Activated T-cell treated with anti-CD3 and anti-CD28 coated beads for 1 hour (primary cell): ENCODE measurements at regions not wholly inside any gene's neighbourhood (a gene's known extent, or its start where the extent isn't known, plus 50 kb on each side); places are given as distances from the start of the nearest gene placed in this dataset.
A peak's percentile ranks its signal among the peaks of the same experiment; 100 is the strongest.

Experiments
- DNase-seq: peaks from one replicate; pipeline ENCODE4 v3.0.0-alpha.2; 2020; ENCODE audit warnings: low read depth

DNA sequence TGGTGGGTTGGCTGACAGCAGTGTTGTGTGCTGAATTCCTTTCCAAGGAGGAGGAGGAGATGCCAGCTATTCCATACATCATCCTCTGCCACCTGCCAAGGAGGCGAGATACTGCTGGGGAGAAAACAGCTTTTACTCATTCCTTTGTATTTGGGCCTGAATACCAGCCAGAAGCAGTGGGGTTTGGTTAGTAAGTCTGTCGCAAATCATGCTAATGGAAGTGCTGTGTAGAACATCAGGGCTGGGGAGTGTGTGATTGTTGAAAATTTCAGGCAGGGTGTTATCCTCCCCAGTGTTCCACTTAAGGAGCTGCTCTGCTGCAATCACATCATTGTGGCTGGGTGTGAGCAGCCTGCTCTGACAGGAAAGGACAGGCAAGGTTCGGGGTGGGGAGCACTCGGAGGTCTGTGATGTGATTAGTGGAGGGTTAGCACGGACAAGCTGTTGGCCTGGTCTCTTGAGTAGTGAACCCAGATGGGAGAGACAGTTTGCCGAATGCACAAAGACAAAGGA, 128.2 kb upstream of the DLX2 start:
- no peak for DNase-seq

DNA sequence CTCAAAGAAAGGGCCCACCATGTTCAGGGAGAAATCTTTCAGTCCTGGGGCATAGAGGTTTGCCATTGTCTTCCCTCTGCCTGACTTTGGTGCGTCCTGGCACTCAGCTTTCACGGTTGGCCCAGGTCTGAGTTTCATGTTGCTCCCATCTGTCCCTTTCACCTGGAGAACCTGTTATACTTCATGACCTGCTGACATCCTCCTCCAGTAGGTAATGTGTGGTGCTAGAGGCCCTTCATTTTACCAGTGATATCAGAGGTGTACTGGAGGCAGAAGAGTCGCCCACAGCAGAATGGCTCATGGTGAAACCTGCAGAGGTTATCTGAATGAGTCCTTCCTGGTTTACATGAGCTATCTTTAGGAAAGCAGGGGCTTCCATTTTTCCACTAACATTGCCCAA, 128.8 kb upstream of the DLX2 start:
- DNase-seq: no peak

DNA sequence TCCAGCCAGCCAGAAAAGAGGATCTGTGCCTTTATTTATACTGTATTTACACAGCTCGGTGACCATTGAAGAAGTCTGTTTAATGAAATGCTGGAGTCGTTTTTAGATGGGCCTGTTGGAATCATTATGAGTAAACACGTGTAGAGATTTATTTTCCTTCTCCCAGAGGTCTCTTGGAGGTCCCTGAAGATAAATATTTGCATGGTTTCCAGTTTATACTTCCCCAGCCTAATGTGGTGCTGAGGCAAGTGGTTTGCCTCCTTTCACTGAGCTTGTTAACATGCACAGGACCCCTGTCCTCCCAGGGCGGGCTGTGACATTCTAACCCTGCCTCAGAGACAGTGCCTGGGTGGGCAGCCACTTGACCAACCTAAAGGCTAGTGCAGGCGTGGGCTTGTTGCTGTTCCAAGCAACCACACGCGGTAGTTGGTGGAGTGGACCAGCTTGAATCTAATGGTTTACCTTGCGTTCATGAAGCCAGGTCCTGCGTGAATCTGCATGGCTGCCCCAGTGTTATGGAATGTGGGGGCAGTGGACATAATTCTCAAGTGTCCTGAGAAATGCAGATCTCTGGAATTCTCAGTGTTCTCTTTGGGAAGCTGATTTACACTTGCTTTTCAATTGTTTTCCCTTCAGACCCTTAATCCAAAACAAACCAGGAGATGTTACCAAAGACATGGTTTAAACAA, 130.2 kb upstream of the DLX2 start:
- no peak for DNase-seq

DNA sequence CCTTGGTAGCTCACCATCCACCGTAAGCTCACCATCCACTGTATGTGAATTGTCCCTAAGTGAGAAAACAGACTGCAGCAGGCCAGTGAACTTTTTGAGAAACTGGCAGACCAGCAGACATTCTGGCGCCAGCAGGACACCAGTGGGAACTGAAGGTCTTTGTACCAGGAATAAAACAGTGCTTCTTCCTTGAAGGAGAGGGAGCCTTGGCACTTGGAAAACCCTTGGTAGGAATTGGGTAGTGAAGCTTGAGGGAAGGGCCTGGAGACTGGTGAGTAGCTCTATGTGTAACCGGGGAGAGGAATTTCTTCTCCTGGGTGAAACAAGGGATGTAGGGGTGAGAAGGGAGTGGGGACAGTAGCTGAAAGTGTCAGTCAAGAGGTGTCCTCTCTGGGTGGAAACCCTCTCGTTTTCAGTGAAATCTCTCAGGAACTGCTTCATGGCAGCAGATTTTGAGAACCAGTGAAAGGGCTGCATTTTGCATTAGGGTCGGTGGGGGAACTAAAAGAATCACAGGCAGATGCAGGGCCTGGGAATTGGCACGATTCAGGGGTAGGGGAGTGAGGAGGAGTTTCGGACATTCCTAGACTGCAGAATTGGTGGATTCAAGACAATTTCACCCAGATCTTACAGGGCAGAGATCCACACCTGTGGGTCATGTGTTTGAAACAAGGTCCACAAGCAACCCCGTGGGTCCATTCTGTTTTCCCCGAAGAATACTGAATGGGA, 131.5 kb upstream of the DLX2 start:
- DNase-seq: no peak

DNA sequence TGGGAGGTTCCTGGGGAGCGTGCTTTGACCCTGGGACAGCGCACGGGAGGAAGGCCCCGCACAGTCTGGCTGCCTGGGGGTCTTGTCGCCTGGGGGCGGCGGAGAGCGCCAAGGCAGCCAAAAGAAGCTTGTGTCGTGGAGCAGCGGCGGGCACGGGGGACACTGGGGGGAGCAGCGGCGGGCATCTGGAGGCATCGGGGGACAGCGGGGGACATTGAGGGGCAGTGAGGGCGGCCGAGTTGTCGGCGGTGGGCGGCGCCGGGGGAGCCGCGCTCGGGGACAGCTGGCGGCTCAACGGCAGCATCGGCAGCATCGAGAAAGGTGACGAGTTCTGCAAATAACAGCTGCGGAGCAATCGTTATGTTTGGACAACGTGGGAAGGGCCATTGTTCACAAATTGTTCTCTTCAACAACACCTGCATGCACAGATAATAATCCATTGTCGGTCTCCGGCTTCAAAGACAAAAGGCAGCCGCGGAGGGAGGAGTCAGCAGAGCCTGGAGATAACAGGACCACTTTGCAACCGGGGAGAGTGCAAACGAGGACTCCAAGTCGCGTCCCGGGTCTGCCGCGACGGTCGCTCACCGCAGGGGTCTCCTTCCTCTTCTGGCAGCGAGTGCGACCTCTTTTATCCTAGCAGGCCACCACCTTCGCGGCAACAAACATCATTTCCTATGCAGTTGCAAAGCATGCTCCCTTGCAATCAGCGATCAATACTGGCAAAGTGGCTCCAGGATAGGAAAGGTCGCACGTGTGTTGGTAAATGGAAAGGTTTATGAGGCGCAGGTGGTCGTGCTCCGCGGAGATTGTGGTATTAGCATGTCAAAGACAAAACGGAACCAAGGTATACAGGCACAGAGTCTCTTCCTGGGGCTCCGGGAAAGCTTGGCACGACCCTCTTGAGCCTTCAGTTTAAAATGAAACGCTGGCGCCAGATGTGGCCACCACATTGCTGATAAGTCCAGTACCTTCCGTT, 132.3 kb upstream of the DLX2 start:
- DNase-seq: peak; percentile 25

DNA sequence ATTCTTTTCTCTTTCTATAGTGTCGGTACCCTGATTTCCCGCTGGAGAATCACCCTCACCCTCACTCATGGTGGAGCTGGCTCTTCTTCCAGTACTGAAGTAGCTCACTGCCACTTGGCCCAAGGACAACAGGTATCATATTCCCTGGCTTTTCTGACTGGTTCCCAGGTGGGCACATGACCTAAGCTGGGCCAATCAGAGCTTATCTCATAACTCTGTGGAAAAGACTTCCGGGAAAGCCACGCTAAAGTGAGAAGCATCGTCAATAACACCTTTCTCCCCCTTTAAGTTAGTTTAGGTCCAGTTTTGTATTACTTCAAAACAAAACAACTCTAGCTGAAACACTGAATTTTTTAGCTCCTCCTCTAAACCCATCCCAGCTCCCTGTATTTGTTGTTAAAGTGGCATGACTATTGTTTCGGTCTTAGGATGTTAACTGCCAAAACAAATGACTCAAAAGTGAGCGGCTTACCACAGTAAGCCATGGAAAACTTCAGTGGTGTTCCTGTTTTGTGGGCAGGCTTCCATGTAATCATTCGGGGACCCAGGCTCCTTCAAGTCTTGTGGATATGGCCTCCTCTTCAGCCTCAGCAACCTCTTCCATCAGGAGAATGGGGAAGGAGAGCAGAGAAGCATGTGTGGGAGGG, 137.4 kb upstream of the DLX2 start:
- DNase-seq: no peak

DNA sequence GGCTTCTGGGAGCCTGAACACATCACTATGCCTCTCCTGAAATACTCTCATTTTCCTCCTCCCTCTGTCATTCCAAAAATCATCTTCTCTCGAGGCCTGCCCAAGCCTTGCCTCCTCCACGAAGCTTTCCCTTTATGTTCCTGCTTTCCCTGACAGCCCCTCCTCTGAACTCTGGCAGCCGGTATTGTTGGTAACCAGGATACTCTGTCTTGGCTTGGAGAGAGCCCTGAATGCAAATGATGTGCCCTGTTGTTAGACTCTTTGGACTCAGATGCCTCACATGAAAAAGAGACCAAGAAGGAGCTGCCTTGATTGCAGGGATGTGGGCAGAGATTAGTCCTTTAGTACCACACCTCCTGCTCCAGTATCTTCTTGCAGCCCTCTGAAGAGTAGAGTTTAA, 138.5 kb upstream of the DLX2 start:
- DNase-seq: no peak

DNA sequence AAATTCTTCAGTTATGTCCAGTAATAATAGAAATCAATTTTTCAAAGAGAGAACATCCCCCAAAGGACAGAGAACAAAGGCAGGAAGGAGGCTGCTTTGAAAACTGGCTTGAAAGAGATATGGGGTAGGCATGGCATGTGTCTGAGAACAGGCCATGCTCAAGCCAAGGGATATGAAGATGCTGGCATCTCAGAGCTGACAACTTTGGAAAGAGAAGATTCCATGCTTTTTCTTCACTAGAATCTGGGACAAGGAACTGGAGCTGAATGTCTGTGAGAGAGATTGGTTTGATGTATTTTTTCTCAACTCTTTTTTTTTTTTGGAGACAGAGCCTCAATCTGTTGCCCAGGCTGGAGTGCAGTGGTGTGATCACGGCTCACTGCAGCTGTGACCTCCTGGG, 139.8 kb upstream of the DLX2 start:
- DNase-seq: no peak

DNA sequence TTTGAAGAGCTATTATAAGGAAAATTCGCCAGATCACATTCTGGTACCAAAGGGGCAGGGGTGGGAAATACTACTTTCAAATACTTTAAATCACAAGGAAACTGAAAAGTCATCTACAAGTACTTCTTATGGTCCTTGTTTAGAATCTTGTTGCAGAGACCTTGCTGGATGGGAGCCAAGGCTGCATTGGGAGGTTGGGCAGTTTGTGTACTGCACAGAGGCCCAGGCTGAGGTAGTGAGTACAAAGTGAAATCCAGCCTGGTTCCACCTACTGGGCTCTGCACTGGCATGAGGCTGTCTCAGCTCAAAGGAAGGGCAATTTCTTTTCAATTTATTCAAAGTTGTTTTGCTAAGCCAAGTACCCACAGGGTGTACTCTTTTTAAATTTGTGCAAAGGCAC, 140.3 kb upstream of the DLX2 start:
- DNase-seq: no peak

DNA sequence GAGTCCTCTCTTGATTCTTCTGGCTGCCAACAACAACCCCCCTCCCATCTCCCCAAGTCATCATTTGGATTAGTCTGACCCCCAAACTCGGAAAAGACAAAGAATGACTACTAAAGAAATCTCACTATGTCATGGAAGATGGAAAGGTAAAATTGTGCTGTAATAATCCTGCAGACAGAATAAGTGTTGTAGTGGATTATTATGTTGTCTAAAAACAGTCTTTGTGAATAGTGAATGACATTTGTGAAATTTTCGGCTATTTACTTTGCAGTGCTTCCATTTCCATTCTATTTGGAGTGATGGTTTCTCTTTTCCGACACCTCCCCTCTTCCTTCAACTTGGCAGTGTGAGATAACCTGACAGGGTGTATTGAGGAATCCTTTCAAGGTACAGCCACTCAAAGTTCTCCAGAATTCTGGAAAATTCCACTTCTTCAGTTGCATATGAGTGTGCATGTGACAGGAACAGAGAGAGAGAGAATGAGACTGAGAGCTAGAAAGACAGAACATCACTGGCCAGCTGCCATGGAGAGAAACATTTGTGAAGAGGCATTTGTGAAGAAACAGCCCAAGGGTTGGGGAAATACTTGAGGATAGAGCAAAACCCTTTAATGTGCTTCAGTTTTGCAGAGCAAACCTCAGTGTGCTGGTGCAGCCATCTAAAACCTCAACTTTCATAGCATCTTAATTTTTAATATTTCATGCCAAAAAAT, 141.9 kb upstream of the DLX2 start:
- no peak for DNase-seq

DNA sequence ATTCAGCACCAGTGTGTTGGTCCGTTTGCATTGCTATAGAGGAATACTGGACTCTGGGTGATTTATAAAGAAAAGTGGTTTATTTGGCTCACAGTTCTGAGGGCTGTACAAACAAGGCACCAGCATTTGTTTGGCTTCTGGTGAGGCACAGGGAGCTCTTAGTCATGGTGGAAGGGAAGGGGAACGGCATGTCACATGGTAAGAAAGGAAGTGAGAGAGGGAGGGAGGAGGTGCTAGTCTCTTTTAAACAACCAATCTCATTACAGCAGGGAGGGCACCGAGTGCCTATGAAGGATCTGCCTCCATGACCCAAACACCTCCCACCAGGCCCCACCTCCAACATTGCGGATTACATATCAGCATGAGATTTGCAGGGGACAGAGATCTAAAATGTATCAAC, 143.9 kb upstream of the DLX2 start:
- no peak for DNase-seq

DNA sequence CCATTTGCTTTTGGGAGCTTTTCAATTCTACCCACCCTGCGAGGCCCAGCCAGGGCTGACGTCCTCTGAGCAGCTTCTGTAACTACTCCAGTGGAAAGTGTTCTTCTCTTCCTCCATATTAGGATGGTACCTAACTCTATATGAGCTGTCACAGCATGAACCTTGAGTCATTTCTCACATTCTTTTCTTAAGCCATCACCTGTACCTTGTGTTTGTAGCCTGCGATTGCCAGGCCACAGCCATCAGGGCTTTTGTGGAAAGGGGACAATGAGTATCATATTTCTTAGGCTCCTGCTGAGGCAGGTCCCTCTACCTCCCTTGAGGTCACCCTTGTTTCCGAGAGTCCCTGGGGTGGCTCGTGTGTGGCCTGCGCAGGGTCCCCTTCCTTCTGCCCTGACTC, 144.5 kb upstream of the DLX2 start:
- no peak for DNase-seq

DNA sequence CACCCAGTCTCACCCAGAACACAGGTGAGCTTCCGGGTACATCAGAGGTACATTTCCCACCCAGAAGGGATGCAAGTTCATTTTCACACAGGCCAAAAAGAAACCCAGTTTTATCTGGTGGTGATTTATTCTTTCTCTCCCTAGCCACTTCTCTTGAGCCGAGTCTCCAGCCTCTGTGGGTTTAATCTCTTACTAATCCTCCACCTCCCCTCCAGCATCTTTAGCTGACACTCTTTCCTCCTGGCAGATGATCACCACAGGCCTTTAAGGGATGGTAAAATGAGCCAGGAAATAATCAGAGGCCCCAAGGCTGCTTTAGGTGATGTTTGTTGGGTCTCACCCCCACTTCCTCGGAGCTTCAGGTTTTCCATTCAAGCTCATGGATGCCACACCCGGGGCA, 145.7 kb upstream of the DLX2 start:
- DNase-seq: no peak

DNA sequence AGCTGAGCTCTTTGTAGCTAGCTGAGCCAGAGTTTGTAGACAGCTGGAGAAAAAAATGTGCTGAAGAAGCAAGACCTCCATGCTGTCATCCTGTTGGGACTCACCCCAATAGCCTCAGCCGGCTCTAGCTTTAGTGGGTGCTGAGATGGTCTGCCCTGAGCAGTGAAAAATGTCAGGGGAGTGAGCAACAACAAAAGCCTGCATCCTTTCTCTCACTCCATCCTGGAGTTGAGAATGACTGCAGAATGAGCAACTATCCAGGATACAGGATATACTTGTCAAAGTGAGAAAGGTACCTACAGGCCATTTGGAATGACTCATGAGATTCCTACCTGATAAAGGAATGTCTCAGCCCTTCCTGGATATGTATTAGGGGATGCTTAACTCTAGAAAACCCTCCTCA, 146.1 kb upstream of the DLX2 start:
- DNase-seq: no peak

DNA sequence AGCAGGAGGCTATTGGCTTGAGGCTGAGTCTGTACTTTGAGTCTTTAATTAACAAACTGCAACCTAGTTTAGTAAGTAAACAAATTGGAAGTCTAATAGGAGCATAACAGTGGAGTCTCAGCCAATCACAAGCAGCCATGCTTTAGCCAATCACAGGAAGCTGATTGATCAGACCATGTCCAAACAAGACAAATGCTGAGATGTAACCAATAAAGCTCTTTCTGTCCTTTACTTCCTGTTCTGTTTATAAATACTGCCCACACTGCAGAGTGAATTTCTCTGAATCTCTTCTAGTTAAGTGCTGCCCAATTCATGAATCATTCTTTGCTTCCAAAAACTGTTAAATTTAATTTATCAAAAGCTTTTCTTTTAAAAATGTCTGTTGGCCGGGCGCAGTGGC, 146.6 kb upstream of the DLX2 start:
- no peak for DNase-seq

DNA sequence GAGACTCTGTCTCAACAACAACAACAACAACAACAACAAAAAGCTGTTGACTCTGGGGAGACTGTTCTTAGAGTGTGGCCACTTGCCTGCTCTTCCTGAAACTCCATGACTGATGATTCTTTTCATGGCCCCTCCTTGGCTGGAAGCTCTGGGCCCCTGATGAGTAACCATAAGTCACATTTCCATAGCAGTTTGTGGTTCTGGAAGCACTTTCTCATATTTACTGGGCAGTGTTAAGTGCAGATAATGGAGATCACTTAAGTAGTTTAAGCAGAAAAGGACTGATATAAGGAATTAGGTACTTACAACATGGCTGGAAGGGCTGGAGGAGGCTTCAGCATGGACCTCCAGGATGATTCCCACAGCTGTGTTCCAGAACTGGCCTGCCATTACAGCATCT, 147.3 kb upstream of the DLX2 start:
- no peak for DNase-seq

DNA sequence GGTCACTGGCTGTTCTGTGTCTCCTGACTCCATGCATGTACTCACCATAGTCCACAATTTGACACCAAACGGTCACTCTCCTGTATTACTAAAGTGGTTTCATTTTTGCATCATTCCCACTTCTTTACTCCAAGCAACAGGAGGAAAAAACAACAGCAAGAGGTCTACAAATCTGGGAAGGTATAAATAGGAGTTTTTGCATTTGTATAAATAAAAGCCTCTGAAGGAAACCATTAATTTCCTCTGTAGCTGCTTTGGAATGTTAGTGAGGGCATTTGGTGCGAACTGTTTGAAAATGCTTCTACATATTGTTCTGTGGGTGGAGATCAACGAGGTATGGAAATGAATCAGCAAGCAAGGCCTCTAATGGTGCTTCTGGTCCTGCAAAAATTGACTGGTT, 148.5 kb upstream of the DLX2 start:
- DNase-seq: no peak

DNA sequence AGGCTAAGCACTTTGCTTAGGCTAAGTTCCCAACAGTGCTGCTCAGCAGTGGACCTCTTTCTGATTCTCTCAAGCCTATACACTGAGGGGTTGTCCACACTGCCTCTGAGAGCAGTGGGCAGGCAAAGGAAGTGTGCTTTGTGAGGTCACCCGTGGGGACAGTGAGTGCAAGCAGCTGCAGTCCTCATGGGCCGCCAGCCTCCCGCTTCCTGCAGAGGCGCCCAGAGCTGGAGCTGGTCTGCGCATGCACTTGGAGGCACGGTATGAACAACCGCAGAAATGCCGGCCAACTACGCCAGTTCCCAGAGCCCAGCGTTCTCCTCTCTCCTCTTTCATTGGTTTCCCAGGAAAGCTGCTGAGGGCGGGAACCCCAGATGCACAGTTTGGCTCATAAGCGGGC, 149.5 kb upstream of the DLX2 start:
- DNase-seq: no peak

DNA sequence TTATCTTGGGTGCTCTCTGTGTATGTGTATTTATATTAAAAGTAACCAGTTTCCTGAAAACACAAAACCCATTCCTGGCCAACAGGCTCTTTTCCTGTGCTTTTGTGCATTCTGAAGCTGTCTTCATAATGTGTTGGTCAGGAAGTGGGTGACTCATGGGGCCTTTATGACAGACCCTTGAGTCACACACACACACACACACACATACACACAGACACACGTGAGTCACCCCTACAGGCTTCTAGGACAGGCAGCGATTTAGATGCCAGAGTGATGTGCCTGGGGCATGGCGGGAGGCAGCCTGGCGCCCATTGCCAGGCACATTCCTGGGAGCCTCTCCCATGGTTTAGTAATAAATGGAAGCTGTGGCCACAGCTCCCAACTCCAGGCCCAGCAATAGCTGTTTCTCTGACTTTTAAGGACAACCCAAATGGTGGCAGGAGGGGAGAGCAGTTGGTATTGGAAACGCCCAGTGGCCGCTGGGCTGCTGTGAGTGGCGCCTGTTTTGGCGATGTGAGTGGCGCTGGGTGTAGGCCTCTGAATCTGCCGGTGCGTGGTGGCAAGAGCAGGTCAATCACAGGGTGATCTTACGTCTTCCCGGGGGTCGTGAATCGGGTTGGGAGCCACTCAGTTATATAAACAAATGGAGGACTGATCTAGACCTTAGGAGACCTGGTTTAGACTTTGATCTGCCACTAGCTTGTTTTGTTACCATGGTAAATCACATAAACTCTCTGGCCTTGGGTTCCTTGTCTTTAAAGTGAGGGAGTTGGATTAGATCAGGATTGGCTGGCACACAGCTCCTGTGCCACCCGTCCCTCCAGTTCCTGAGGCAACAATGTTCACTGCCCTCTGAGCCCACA, 150.7 kb upstream of the DLX2 start:
- no peak for DNase-seq

DNA sequence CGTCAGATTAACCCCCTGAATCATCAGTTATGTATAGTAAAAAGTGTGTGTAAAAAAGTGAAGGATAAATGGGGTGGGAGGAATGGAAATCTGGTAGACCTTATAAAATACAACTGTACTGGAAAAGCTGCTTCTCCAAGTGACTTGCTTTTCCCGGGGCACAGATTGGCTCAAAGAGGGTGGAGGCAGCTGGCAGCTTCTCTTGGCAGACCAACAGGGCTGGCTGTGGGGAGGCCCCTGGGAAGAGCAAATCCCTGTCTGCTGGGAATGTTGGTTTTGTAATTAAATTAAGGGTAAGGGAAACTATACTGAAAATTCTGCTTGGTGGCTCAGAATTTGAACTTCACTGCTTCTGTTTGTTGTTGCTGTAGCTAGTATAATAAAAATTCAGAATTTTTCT, 154.2 kb upstream of the DLX2 start:
- DNase-seq: no peak

DNA sequence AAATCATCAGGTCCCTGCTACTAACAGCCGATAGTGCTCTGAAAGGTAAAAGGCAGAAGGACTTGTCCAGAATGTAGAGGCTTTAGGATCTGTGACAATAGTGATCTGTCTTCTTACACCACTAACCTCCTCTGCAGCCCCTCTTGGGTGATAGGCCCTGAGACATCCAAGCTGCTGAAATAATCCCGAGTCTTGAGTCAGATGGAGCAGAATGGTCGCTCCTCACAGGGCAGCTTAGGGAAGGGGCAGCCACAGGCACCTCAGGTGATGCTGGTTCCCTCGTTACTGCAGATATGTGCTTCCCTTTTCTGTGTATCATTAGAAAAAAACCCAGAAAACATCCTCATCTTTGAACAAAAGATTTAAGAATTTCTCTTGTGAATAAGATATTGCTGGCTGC, 157.1 kb upstream of the DLX2 start:
- DNase-seq: no peak
